ENCODE measurements at regions not wholly inside any gene's neighbourhood (a gene's known extent, or its start where the extent isn't known, plus 50 kb on each side); places are given as distances from the start of the nearest gene placed in this dataset.

- TF ChIP-seq CTCF (IDR thresholded peaks at IDR 0.05; ENCODE audit: poor library complexity) (no peak), EZH2 (IDR thresholded peaks at IDR 0.05; ENCODE audit: borderline replicate concordance) (no peak), EZH2phosphoT487 (IDR thresholded peaks at IDR 0.05; ENCODE audit: low read depth, severe bottlenecking, unreplicated experiment) (no peak)
Measured at GRCh38 chr5:13253111-13253510, 691.4 kb downstream of the DNAH5 start.

All from hepatocyte (in vitro differentiated cells).